ENCODE measurements at regions not wholly inside any gene's neighbourhood (a gene's known extent, or its start where the extent isn't known, plus 50 kb on each side); places are given as distances from the start of the nearest gene placed in this dataset.

DNA sequence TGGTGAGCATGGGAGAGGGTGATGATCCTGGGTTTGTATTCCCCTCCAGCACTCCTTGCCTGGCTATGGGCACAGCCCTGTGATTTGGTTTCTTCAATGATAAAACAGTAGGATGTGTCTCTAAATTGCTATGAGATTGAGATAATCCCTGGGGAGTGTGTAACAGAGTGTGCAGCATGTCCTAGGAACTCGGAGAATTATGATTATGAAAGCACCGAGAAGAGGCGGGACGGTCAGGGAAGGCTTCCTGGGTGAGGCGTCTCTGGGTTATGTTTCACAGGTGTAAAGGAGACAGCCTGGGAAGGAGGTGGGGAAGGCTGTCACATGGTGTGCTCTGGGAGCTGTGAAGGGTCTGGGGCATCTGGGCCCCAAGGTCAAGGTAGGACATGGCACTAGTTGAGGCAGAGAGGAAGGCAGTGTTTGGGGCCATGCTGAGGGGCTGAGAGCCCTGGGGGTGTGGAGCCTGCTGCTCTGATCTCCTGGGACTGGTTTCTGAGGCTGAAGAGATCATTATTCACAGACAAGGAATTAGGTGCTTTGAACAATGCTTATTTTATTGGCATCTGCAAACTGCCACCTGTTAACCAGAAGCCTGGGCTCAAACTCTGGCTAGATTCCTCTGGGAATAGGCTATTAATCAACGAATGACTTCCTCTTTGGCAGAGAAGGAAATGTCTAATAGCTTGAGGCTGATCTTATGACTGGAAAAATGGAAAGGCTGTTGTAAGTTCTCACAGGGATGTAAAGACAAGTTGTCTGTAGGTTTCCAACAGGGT, 73.8 kb upstream of the IL12B start:
- no peak for TF ChIP-seq POLR2A (IDR thresholded peaks at IDR 0.05)
- TF ChIP-seq CTCF (IDR thresholded peaks at IDR 0.05), result no peak
